ENCODE measurements at regions not wholly inside any gene's neighbourhood (a gene's known extent, or its start where the extent isn't known, plus 50 kb on each side); places are given as distances from the start of the nearest gene placed in this dataset.

DNA sequence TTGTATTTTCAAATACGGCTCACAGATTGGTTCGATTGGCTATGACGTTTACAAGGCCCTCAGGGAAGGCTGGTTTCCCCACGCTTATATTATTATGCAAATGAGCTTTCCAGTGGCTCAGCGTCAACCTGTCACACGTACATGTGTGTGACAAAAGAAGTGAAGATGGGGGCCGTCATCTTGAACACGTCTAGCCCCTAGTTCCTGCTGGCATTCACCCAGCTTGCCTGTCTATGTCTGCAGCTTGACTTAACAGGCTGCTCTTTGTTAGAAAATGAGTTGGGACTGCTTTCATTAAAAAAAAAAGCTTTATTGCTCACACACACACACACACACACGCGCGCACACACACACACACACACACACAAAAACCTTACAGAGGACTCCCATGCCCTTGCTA, 283.6 kb upstream of the CTSO start:
- H3K4me1 ChIP-seq (ENCODE audit: control insufficient read depth in 1 of 2, insufficient read depth in 2 of 2, low read length in 2 of 2) = no peaks in the 10 kb centered on the region
- H2AFZ ChIP-seq (ENCODE audit: low read depth, low read length, poor library complexity, severe bottlenecking) = no peak overlapping the region
- no peaks in the 10 kb centered on the region for H3K27me3 ChIP-seq (ENCODE audit: insufficient read depth, low read length)
- ATAC-seq (no peak), DNase-seq (ENCODE audit: low read depth, low spot score) (no peak)
- H3K79me2 ChIP-seq (ENCODE audit: insufficient read depth, low read length) = no peaks in the 10 kb centered on the region
- no peaks in the 10 kb centered on the region for H3K36me3 ChIP-seq (ENCODE audit: control insufficient read depth in 1 of 2, insufficient read depth in 2 of 2, low read length in 2 of 2)
- no peak overlapping the region for H3K27ac ChIP-seq (ENCODE audit: low read depth, low read length)
- no TSS peak for BruUV-seq (replicated peaks)
- RAD21 ChIA-PET (ENCODE audit: low non-redundant PET in 1 of 2, low total read pairs in 2 of 2, uncharacterized antibody in 2 of 2, unreplicated experiment in 2 of 2) = no interaction called here
- no peaks in the 10 kb centered on the region for H3K9me3 ChIP-seq (ENCODE audit: control insufficient read depth in 1 of 2, insufficient read depth in 1 of 2, low read depth in 1 of 2, low read length in 2 of 2)
- CTCF ChIA-PET = no interaction called here
- no peak overlapping the region for H3K4me3 ChIP-seq (replicated peaks in 1 of 2; ENCODE audit: low read depth in 1 of 2, low read length in 2 of 2)
- no peak overlapping the region for H3K9ac ChIP-seq (ENCODE audit: low read length)
- POLR2A ChIA-PET = no interaction called here
- TF ChIP-seq EZH2 (IDR thresholded peaks at IDR 0.05) = no peak
- no peak for TF ChIP-seq SIN3A (IDR thresholded peaks at IDR 0.05; ENCODE audit: low read depth)
- TF ChIP-seq, protein P1, sequence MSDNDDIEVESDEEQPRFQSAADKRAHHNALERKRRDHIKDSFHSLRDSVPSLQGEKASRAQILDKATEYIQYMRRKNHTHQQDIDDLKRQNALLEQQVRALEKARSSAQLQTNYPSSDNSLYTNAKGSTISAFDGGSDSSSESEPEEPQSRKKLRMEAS (IDR thresholded peaks at IDR 0.05) = no peak
- intact Hi-C loops (cut with micrococcal nuclease) = no loop called here
- H3K9me2 ChIP-seq (ENCODE audit: insufficient read depth) = no peaks in the 10 kb centered on the region
- no peak overlapping the region for H3K4me2 ChIP-seq (ENCODE audit: low read length)
- no peaks in the 10 kb centered on the region for H4K20me1 ChIP-seq (ENCODE audit: insufficient read depth)

DNA sequence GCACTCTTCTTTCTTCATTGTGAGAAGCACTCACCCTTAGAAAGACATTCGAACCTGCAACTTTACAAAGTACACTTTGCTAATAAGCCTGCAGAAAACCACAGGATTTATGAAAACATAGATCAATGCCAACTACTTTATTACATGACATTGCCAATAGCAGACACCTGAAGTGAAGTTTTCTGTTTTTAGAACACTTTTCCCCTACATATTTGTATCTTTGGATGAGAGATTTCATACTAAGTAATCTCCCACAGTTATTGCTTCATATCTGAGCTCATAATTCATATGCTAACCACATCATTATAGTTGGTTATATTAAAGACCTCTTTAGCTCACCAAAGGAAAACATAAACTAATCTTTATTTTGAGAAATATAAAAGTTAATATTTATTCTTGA, 276.5 kb upstream of the CTSO start:
- no TSS peak for BruUV-seq (replicated peaks)
- Histone ChIP-seq H3K27ac (ENCODE audit: low read depth, low read length) (no peak overlapping the region), H3K4me3 (replicated peaks in 1 of 2; ENCODE audit: low read depth in 1 of 2, low read length in 2 of 2) (no peak overlapping the region), H2AFZ (ENCODE audit: low read depth, low read length, poor library complexity, severe bottlenecking) (no peak overlapping the region), H3K9ac (ENCODE audit: low read length) (no peak overlapping the region), H3K27me3 (ENCODE audit: insufficient read depth, low read length) (no peaks in the 10 kb centered on the region), H3K9me2 (ENCODE audit: insufficient read depth) (no peaks in the 10 kb centered on the region), H3K9me3 (ENCODE audit: control insufficient read depth in 1 of 2, insufficient read depth in 1 of 2, low read depth in 1 of 2, low read length in 2 of 2) (no peaks in the 10 kb centered on the region), H3K4me2 (ENCODE audit: low read length) (no peak overlapping the region), H3K4me1 (ENCODE audit: control insufficient read depth in 1 of 2, insufficient read depth in 2 of 2, low read length in 2 of 2) (no peaks in the 10 kb centered on the region), H3K79me2 (ENCODE audit: insufficient read depth, low read length) (no peaks in the 10 kb centered on the region), H3K36me3 (ENCODE audit: control insufficient read depth in 1 of 2, insufficient read depth in 2 of 2, low read length in 2 of 2) (no peaks in the 10 kb centered on the region), H4K20me1 (ENCODE audit: insufficient read depth) (no peaks in the 10 kb centered on the region)
- no peak for DNase-seq (ENCODE audit: low read depth, low spot score)
- ChIA-PET RAD21 (ENCODE audit: low non-redundant PET in 1 of 2, low total read pairs in 2 of 2, uncharacterized antibody in 2 of 2, unreplicated experiment in 2 of 2) (no interaction called here), POLR2A (no interaction called here), CTCF (no interaction called here)
- TF ChIP-seq JUND (IDR thresholded peaks at IDR 0.05) (no peak), ZFX (IDR thresholded peaks at IDR 0.05) (no peak), CEBPB (IDR thresholded peaks at IDR 0.05; ENCODE audit: low read depth) (no peak), EZH2 (IDR thresholded peaks at IDR 0.05) (no peak), EZH2phosphoT487 (IDR thresholded peaks at IDR 0.05; ENCODE audit: borderline replicate concordance) (no peak), SIN3A (IDR thresholded peaks at IDR 0.05; ENCODE audit: low read depth) (no peak), EGR1 (IDR thresholded peaks at IDR 0.05; ENCODE audit: low read depth) (no peak), TCF7L2 (IDR thresholded peaks at IDR 0.05; ENCODE audit: borderline replicate concordance, extremely low read depth, insufficient read depth, insufficient read length) (no peak), SP1 (IDR thresholded peaks at IDR 0.05; ENCODE audit: low read depth) (no peak), ELF1 (IDR thresholded peaks at IDR 0.05; ENCODE audit: borderline replicate concordance, low read depth) (no peak), SRF (IDR thresholded peaks at IDR 0.05; ENCODE audit: low read depth) (no peak), RAD21 (IDR thresholded peaks at IDR 0.05; ENCODE audit: low read depth) (no peak), FOSL1 (IDR thresholded peaks at IDR 0.05; ENCODE audit: low read depth) (no peak)
- TF ChIP-seq, protein P1 (IDR thresholded peaks at IDR 0.05) = no peak
- TF ChIP-seq, protein P2, sequence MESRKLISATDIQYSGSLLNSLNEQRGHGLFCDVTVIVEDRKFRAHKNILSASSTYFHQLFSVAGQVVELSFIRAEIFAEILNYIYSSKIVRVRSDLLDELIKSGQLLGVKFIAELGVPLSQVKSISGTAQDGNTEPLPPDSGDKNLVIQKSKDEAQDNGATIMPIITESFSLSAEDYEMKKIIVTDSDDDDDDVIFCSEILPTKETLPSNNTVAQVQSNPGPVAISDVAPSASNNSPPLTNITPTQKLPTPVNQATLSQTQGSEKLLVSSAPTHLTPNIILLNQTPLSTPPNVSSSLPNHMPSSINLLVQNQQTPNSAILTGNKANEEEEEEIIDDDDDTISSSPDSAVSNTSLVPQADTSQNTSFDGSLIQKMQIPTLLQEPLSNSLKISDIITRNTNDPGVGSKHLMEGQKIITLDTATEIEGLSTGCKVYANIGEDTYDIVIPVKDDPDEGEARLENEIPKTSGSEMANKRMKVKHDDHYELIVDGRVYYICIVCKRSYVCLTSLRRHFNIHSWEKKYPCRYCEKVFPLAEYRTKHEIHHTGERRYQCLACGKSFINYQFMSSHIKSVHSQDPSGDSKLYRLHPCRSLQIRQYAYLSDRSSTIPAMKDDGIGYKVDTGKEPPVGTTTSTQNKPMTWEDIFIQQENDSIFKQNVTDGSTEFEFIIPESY (IDR thresholded peaks at IDR 0.05; ENCODE audit: extremely low read depth, insufficient replicate concordance, low read length) = no peak
- TF ChIP-seq, protein P3, sequence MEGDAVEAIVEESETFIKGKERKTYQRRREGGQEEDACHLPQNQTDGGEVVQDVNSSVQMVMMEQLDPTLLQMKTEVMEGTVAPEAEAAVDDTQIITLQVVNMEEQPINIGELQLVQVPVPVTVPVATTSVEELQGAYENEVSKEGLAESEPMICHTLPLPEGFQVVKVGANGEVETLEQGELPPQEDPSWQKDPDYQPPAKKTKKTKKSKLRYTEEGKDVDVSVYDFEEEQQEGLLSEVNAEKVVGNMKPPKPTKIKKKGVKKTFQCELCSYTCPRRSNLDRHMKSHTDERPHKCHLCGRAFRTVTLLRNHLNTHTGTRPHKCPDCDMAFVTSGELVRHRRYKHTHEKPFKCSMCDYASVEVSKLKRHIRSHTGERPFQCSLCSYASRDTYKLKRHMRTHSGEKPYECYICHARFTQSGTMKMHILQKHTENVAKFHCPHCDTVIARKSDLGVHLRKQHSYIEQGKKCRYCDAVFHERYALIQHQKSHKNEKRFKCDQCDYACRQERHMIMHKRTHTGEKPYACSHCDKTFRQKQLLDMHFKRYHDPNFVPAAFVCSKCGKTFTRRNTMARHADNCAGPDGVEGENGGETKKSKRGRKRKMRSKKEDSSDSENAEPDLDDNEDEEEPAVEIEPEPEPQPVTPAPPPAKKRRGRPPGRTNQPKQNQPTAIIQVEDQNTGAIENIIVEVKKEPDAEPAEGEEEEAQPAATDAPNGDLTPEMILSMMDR (IDR thresholded peaks at IDR 0.05 in 2 of 3, conservative IDR thresholded peaks at IDR 0.05 in 1 of 3; ENCODE audit: borderline replicate concordance in 1 of 3, insufficient read depth in 1 of 3, low read depth in 2 of 3, low read length in 2 of 3) = no peak
- intact Hi-C loops (cut with micrococcal nuclease) = no loop called here
- no peak for ATAC-seq

All from HCT116 (cell line).